GF-D8 (cell line): ENCODE measurements at regions not wholly inside any gene's neighbourhood (a gene's known extent, or its start where the extent isn't known, plus 50 kb on each side); places are given as distances from the start of the nearest gene placed in this dataset.

ENCODE experiments used
- DNase-seq: peaks from one replicate; lab custom pipeline; 2025; lab: John Stamatoyannopoulos, UW

- no peak for DNase-seq
These were observed 56.1 kb upstream of the OR4E1 start for GRCh38 chr14:21729703-21730233.

- no peak for DNase-seq
These were observed 51.6 kb upstream of the OR4E1 start for GRCh38 chr14:21725250-21725649.

DNA sequence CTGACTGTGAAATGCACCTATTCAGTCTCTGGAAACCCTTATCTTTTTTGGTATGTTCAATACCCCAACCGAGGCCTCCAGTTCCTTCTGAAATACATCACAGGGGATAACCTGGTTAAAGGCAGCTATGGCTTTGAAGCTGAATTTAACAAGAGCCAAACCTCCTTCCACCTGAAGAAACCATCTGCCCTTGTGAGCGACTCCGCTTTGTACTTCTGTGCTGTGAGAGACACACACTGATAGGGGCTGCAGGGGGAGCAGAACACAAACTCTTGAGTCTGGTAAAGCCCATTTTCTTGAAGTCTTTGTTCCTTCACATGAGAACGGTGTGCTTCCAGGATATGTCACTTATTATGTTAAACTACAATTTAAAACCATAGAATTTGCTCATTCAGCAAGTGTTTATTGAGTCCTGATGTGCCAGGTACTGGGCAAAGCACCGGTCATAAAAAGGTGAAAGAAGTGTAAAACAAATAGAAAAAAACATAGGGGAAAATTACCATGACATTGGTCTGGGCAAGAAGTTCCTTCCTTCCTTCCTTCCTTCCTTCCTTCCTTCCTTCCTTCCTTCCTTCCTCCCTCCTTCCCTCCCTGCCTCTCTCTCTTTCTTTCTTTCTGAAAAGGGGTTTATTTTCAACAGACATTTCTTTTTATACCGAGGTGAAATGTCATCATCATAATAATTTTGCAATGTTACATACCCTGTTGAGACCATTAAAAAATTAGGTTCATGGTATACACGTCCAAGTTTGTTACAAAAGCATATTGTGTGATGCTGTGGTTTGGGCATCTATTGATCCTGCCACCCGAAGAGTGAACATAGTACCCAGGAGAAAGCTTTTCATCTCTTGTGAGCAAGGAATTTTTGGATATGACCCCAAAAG, 50.7 kb upstream of the OR4E1 start:
- no peak for DNase-seq

- DNase-seq: no peak
These were observed 49.9 kb upstream of the OR4E1 start for GRCh38 chr14:21723431-21724045.
